T1000 (cell line): ENCODE measurements at regions not wholly inside any gene's neighbourhood (a gene's known extent, or its start where the extent isn't known, plus 50 kb on each side); places are given as distances from the start of the nearest gene placed in this dataset.
"Not testable (repeated sequence)": the region's sequence is repeated elsewhere in the genome, so short reads cannot be mapped to it uniquely, and the experiment has no call there.

ENCODE experiments used
- DNase-seq: peaks from one replicate; lab custom pipeline; 2025; ENCODE audit warnings: mixed read lengths; lab: John Stamatoyannopoulos, UW

GRCh38 chr7:101708223-101708622 lies 79.1 kb upstream of the MYL10 start:
- DNase-seq, result no peak

GRCh38 chr7:101712652-101713051 lies 83.6 kb upstream of the MYL10 start:
- no peak for DNase-seq

- DNase-seq, result no peak
These were observed 85.0 kb upstream of the MYL10 start for GRCh38 chr7:101714097-101714496.

GRCh38 chr7:101717628-101718357 lies 88.7 kb upstream of the MYL10 start:
- peak; percentile 77 for DNase-seq

- peak; percentile 71 for DNase-seq
These were observed 89.4 kb upstream of the MYL10 start for GRCh38 chr7:101718363-101719122.

GRCh38 chr7:101719123-101719470 lies 90.0 kb upstream of the MYL10 start:
- no peak for DNase-seq

- no peak for DNase-seq
These were observed 91.2 kb upstream of the MYL10 start for GRCh38 chr7:101720324-101720723.

GRCh38 chr7:101722247-101722646 lies 93.2 kb upstream of the MYL10 start:
- DNase-seq, result no peak

- no peak for DNase-seq
These were observed 93.6 kb upstream of the CUX1 start for GRCh38 chr7:101723835-101724234.

- no peak for DNase-seq
These were observed 92.5 kb upstream of the CUX1 start for GRCh38 chr7:101724957-101725356.

- DNase-seq, result no peak
These were observed 91.5 kb upstream of the CUX1 start for GRCh38 chr7:101725921-101726320.

- no peak for DNase-seq
These were observed 90.2 kb upstream of the CUX1 start for GRCh38 chr7:101727184-101727583.

GRCh38 chr7:101728128-101728527 lies 89.3 kb upstream of the CUX1 start:
- no peak for DNase-seq

GRCh38 chr7:101728873-101729240 lies 88.6 kb upstream of the CUX1 start:
- DNase-seq, result not testable (repeated sequence)

GRCh38 chr7:101729241-101729883 lies 88.1 kb upstream of the CUX1 start:
- peak; percentile 88 for DNase-seq

GRCh38 chr7:101731502-101732084 lies 85.8 kb upstream of the CUX1 start:
- DNase-seq, result no peak

GRCh38 chr7:101733713-101734475 lies 83.5 kb upstream of the CUX1 start:
- DNase-seq, result no peak

- DNase-seq, result no peak
These were observed 81.3 kb upstream of the CUX1 start for GRCh38 chr7:101736084-101736483.

- no peak for DNase-seq
These were observed 77.5 kb upstream of the CUX1 start for GRCh38 chr7:101739775-101740398.

GRCh38 chr7:101740981-101741725 lies 76.3 kb upstream of the CUX1 start:
- DNase-seq, result no peak
